DND-41 (cell line): ENCODE measurements at regions not wholly inside any gene's neighbourhood (a gene's known extent, or its start where the extent isn't known, plus 50 kb on each side); places are given as distances from the start of the nearest gene placed in this dataset.
A peak's percentile ranks its signal among the peaks of the same experiment; 100 is the strongest.

Experiments
- ATAC-seq: fragments of 200-7000 bp; cut with Tn5 transposase; 3 replicates; pipeline ENCODE4 v1.9.1; 2021; ENCODE audit warnings: low read depth; ENCODE audit not compliant: insufficient read depth
- DNase-seq: peaks from one replicate; pipeline ENCODE4 v3.0.0-alpha.2; 2020
- H2AFZ ChIP-seq: 2 replicates; pipeline ENCODE4 v1.6.0; 2012; ENCODE audit warnings: low read depth, low read length
- H3K27ac ChIP-seq: 2 replicates; pipeline ENCODE4 v1.5.1; 2012; ENCODE audit warnings: low read length, inconsistent platforms
- H3K27me3 ChIP-seq: fragments of 200-600 bp; sonication (generic); 2 replicates; pipeline ENCODE4 v1.6.0; 2012; ENCODE audit warnings: low read length, mild to moderate bottlenecking, inconsistent platforms; ENCODE audit not compliant: insufficient read depth, poor library complexity
- H3K36me3 ChIP-seq: 2 replicates; pipeline ENCODE4 v1.5.1; 2012; ENCODE audit warnings: low read length, inconsistent platforms; ENCODE audit not compliant: insufficient read depth
- H3K4me1 ChIP-seq: 2 replicates; pipeline ENCODE4 v1.5.1; 2012; ENCODE audit warnings: mild to moderate bottlenecking, low read length; ENCODE audit not compliant: insufficient read depth
- H3K4me2 ChIP-seq: 2 replicates; pipeline ENCODE4 v1.6.0; 2012; ENCODE audit warnings: mild to moderate bottlenecking, moderate library complexity, low read length, inconsistent platforms; ENCODE audit not compliant: insufficient read depth
- H3K4me3 ChIP-seq, 2 experiments: fragments of 200-600 bp in 1 of 2; shearing (Covaris generic) in 1 of 2; 2 replicates each; pipeline ENCODE4 v1.5.1; 2012 to 2016; ENCODE audit warnings: inconsistent platforms in 2 of 2, low read length in 2 of 2, mild to moderate bottlenecking in 2 of 2, low read depth in 1 of 2, moderate library complexity in 1 of 2
- H3K79me2 ChIP-seq: 2 replicates; pipeline ENCODE4 v1.6.0; 2012; ENCODE audit warnings: low read length, inconsistent platforms; ENCODE audit not compliant: insufficient read depth
- H3K9ac ChIP-seq: 2 replicates; pipeline ENCODE4 v1.6.0; 2012; ENCODE audit warnings: low read depth, mild to moderate bottlenecking, inconsistent platforms, low read length, moderate library complexity
- H3K9me3 ChIP-seq: 2 replicates; pipeline ENCODE4 v1.5.1; 2012; ENCODE audit warnings: low read length, moderate library complexity, mild to moderate bottlenecking, inconsistent platforms; ENCODE audit not compliant: insufficient read depth, severe bottlenecking
- H4K20me1 ChIP-seq: 2 replicates; pipeline ENCODE4 v1.6.0; 2012; ENCODE audit warnings: low read length; ENCODE audit not compliant: insufficient read depth
- CTCF ChIP-seq: IDR thresholded peaks from 2 replicates; pipeline ENCODE4 v1.5.1; 2012; ENCODE audit warnings: borderline replicate concordance, low read length, moderate library complexity, mild to moderate bottlenecking; ENCODE audit not compliant: poor library complexity, severe bottlenecking; ENCODE audit errors: extremely low read depth
- EZH2 ChIP-seq: IDR thresholded peaks from 3 replicates; pipeline ENCODE4 v1.6.1; 2012; ENCODE audit warnings: borderline replicate concordance, low read depth, mild to moderate bottlenecking, moderate library complexity, low read length, inconsistent platforms; ENCODE audit not compliant: severe bottlenecking

- peak overlapping the region; percentile 27 for H3K27ac ChIP-seq
- no peak for ATAC-seq
- peaks cover 11% of the 10 kb centered on the region for H3K4me1 ChIP-seq
- H3K79me2 ChIP-seq = no peaks in the 10 kb centered on the region
- no peak overlapping the region for H2AFZ ChIP-seq
- H3K27me3 ChIP-seq = no peaks in the 10 kb centered on the region
- no peak for DNase-seq
- H3K4me3 ChIP-seq = no peak overlapping the region
- no peaks in the 10 kb centered on the region for H3K36me3 ChIP-seq
- no peak for TF ChIP-seq EZH2
- TF ChIP-seq CTCF = no peak
- no peak overlapping the region for H3K4me2 ChIP-seq
- H4K20me1 ChIP-seq = no peaks in the 10 kb centered on the region
- no peak overlapping the region for H3K9ac ChIP-seq
- peaks cover 6% of the 10 kb centered on the region for H3K9me3 ChIP-seq
These were observed 134.8 kb upstream of the HDAC4 start for GRCh38 chr2:239535413-239536144.

GRCh38 chr2:239534581-239535412 is 134.0 kb upstream of the HDAC4 start:
- peaks cover 6% of the 10 kb centered on the region for H3K9me3 ChIP-seq
- no peaks in the 10 kb centered on the region for H4K20me1 ChIP-seq
- no peak overlapping the region for H3K4me2 ChIP-seq
- H3K9ac ChIP-seq = no peak overlapping the region
- DNase-seq = peak; percentile 39
- H3K4me3 ChIP-seq = no peak overlapping the region
- peak; percentile 11; the same call in 1 of the 3 replicates for ATAC-seq
- H3K27ac ChIP-seq = peak overlapping the region; percentile 27
- peaks cover 11% of the 10 kb centered on the region for H3K4me1 ChIP-seq
- H2AFZ ChIP-seq = no peak overlapping the region
- TF ChIP-seq EZH2 = no peak
- no peak for TF ChIP-seq CTCF
- H3K27me3 ChIP-seq = no peaks in the 10 kb centered on the region
- no peaks in the 10 kb centered on the region for H3K79me2 ChIP-seq
- no peaks in the 10 kb centered on the region for H3K36me3 ChIP-seq

GRCh38 chr2:239533569-239534316 is 132.9 kb upstream of the HDAC4 start:
- no peak overlapping the region for H2AFZ ChIP-seq
- H3K36me3 ChIP-seq = no peaks in the 10 kb centered on the region
- H3K4me1 ChIP-seq = peaks cover 11% of the 10 kb centered on the region
- peaks cover 6% of the 10 kb centered on the region for H3K9me3 ChIP-seq
- no peak overlapping the region for H3K4me3 ChIP-seq
- H4K20me1 ChIP-seq = no peaks in the 10 kb centered on the region
- ATAC-seq (no peak), DNase-seq (no peak)
- no peak overlapping the region for H3K9ac ChIP-seq
- H3K4me2 ChIP-seq = no peak overlapping the region
- H3K27me3 ChIP-seq = no peaks in the 10 kb centered on the region
- H3K27ac ChIP-seq = peak overlapping the region; percentile 38; the same call in 1 of the 2 replicates
- no peaks in the 10 kb centered on the region for H3K79me2 ChIP-seq
- no peak for TF ChIP-seq CTCF
- TF ChIP-seq EZH2 = no peak
